Fibroblast of lung (primary cell): ENCODE measurements at regions not wholly inside any gene's neighbourhood (a gene's known extent, or its start where the extent isn't known, plus 50 kb on each side); places are given as distances from the start of the nearest gene placed in this dataset.

Experiments used
- DNase-seq, 2 donors: peaks; one replicate each; pipeline versions ENCODE4 v3.0.0 to v3.0.0-alpha.2; 2010; ENCODE audit warnings: low read depth in 2 of 2
- H2AFZ ChIP-seq: 2 replicates; pipeline ENCODE4 v1.5.1; 2012; ENCODE audit warnings: low read length, control low read depth, inconsistent platforms
- H3K27ac ChIP-seq: 2 replicates; pipeline ENCODE4 v1.5.1; 2011; ENCODE audit warnings: low read length, control low read depth; ENCODE audit not compliant: insufficient read depth
- H3K27me3 ChIP-seq: 2 replicates; pipeline ENCODE4 v1.5.1; 2011; ENCODE audit warnings: mild to moderate bottlenecking, low read length; ENCODE audit not compliant: control insufficient read depth, insufficient read depth
- H3K36me3 ChIP-seq: 2 replicates; pipeline ENCODE4 v1.5.1; 2011; ENCODE audit warnings: low read length; ENCODE audit not compliant: control insufficient read depth, insufficient read depth
- H3K4me1 ChIP-seq: 2 replicates; pipeline ENCODE4 v1.5.1; 2011; ENCODE audit warnings: low read length; ENCODE audit not compliant: control insufficient read depth, insufficient read depth; ENCODE audit errors: extremely low read depth
- H3K4me2 ChIP-seq: 2 replicates; pipeline ENCODE4 v1.5.1; 2011; ENCODE audit warnings: low read length, control low read depth; ENCODE audit not compliant: insufficient read depth; ENCODE audit errors: extremely low read depth
- H3K4me3 ChIP-seq, 4 experiments: fragments of 200-600 bp in 1 of 4; sonication (generic) in 1 of 4; replicated peaks in 1 of 4; 2 replicates each; pipeline ENCODE4 v1.5.1; 2011 to 2016; ENCODE audit warnings: low read length in 4 of 4, low read depth in 3 of 4, mild to moderate bottlenecking in 3 of 4, control low read depth in 2 of 4, inconsistent platforms in 1 of 4, mixed read lengths in 1 of 4; ENCODE audit not compliant: insufficient read depth in 1 of 4; ENCODE audit errors: control extremely low read depth in 1 of 4
- H3K79me2 ChIP-seq: 2 replicates; pipeline ENCODE4 v1.5.1; 2012; ENCODE audit warnings: mild to moderate bottlenecking, low read length, inconsistent platforms; ENCODE audit not compliant: control insufficient read depth, insufficient read depth
- H3K9ac ChIP-seq: 2 replicates; pipeline ENCODE4 v1.5.1; 2011; ENCODE audit warnings: mild to moderate bottlenecking, low read length, control low read depth; ENCODE audit not compliant: insufficient read depth
- H3K9me3 ChIP-seq: 2 replicates; pipeline ENCODE4 v1.5.1; 2012; ENCODE audit warnings: low read depth, low read length; ENCODE audit not compliant: control insufficient read depth, insufficient read depth
- H4K20me1 ChIP-seq: 2 replicates; pipeline ENCODE4 v1.5.1; 2011; ENCODE audit warnings: low read length; ENCODE audit not compliant: control insufficient read depth, insufficient read depth; ENCODE audit errors: extremely low read depth
- CTCF ChIP-seq, 2 donors: IDR thresholded peaks in 1 of 2; conservative IDR thresholded peaks in 1 of 2; 1 replicate in 1 of 2; 2 replicates in 1 of 2; pipeline ENCODE4 v1.5.1; 2011 to 2012; ENCODE audit warnings: low read length in 2 of 2, control low read depth in 1 of 2, inconsistent platforms in 1 of 2, low read depth in 1 of 2, mild to moderate bottlenecking in 1 of 2
- EZH2 ChIP-seq: IDR thresholded peaks from 2 replicates; pipeline ENCODE4 v1.5.1; 2012; ENCODE audit warnings: low read length, control low read depth, mild to moderate bottlenecking; ENCODE audit errors: missing control alignments

GRCh38 chr3:21989341-21990042 is 238.5 kb upstream of the ZNF385D start:
- DNase-seq = peak in 1 of 2 donors; percentile 19

GRCh38 chr3:21991061-21991460 is 240.1 kb upstream of the ZNF385D start:
- no peaks in the 10 kb centered on the region for H3K27me3 ChIP-seq
- no peaks in the 10 kb centered on the region for H3K9me3 ChIP-seq
- H3K79me2 ChIP-seq = no peaks in the 10 kb centered on the region
- no peak overlapping the region for H2AFZ ChIP-seq
- TF ChIP-seq EZH2 = no peak
- TF ChIP-seq CTCF (conservative IDR thresholded peaks at IDR 0.05 in 1 of 2, IDR thresholded peaks at IDR 0.05 in 1 of 2; ENCODE audit: low read depth in 1 of 2, low read length in 2 of 2) = no peak
- H3K36me3 ChIP-seq = no peaks in the 10 kb centered on the region
- H3K9ac ChIP-seq = no peak overlapping the region
- H3K27ac ChIP-seq = no peak overlapping the region
- no peaks in the 10 kb centered on the region for H4K20me1 ChIP-seq
- no peak overlapping the region for H3K4me2 ChIP-seq
- no peaks in the 10 kb centered on the region for H3K4me1 ChIP-seq
- no peak overlapping the region for H3K4me3 ChIP-seq
- no peak for DNase-seq

More at GRCh38 chr3:21989341-21990042, 238.5 kb upstream of the ZNF385D start:
- Histone ChIP-seq H4K20me1 (no peaks in the 10 kb centered on the region), H3K9me3 (no peaks in the 10 kb centered on the region), H3K9ac (no peak overlapping the region), H3K27me3 (no peaks in the 10 kb centered on the region), H3K4me3 (no peak overlapping the region), H3K27ac (no peak overlapping the region), H3K4me2 (no peak overlapping the region), H2AFZ (no peak overlapping the region), H3K79me2 (no peaks in the 10 kb centered on the region), H3K36me3 (no peaks in the 10 kb centered on the region), H3K4me1 (no peaks in the 10 kb centered on the region)
- TF ChIP-seq EZH2 = no peak
- TF ChIP-seq CTCF (conservative IDR thresholded peaks at IDR 0.05 in 1 of 2, IDR thresholded peaks at IDR 0.05 in 1 of 2; ENCODE audit: low read depth in 1 of 2, low read length in 2 of 2) = no peak

GRCh38 chr3:21995079-21995607 is 244.1 kb upstream of the ZNF385D start:
- TF ChIP-seq EZH2 = no peak
- Histone ChIP-seq H3K4me2 (no peak overlapping the region), H3K4me3 (no peak overlapping the region), H3K9me3 (no peaks in the 10 kb centered on the region), H3K27me3 (no peaks in the 10 kb centered on the region), H3K79me2 (no peaks in the 10 kb centered on the region), H3K27ac (no peak overlapping the region), H2AFZ (no peak overlapping the region), H3K36me3 (no peaks in the 10 kb centered on the region), H4K20me1 (no peaks in the 10 kb centered on the region), H3K4me1 (no peaks in the 10 kb centered on the region), H3K9ac (no peak overlapping the region)
- no peak for DNase-seq
